ENCODE measurements at regions not wholly inside any gene's neighbourhood (a gene's known extent, or its start where the extent isn't known, plus 50 kb on each side); places are given as distances from the start of the nearest gene placed in this dataset.

DNA sequence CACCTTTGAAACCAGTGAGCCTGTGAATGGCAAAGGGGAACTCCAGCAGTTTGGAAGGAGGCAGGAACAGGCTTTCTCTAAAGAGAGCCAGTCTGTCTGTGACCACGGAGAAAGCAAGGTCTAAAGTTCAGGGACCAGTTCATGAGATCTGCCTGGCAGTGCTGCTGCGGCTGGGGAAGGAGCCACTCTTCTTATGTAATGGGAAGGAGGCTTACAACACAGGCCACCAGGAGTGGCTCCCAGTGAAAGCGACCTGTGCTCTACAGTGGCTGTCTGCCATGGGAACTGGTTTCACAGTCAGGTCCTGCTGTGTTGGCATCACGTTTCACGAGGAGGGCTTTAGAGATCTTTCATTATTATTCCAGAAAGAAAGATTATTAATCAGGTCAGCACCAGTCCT is 291.9 kb upstream of the PRDM1 start:
- Histone ChIP-seq H3K36me3 (no peaks in the 10 kb centered on the region), H3K4me1 (peaks cover 0 to 26% (median 6%) of the 10 kb centered on the region in 4 donors), H3K27ac (peak overlapping the region in 1 of 4 donors; percentile 9), H3K27me3 (no peaks in the 10 kb centered on the region), H3K4me3 (no peak overlapping the region), H3K9me3 (no peaks in the 10 kb centered on the region)
- 43 to 44% methylated on average over 5 of the region's 5 CpGs for WGBS, 2 donors
- TF ChIP-seq EP300 (IDR thresholded peaks at IDR 0.05): peak in 1 of 2 donors; percentile 85
- TF ChIP-seq, protein P1, sequence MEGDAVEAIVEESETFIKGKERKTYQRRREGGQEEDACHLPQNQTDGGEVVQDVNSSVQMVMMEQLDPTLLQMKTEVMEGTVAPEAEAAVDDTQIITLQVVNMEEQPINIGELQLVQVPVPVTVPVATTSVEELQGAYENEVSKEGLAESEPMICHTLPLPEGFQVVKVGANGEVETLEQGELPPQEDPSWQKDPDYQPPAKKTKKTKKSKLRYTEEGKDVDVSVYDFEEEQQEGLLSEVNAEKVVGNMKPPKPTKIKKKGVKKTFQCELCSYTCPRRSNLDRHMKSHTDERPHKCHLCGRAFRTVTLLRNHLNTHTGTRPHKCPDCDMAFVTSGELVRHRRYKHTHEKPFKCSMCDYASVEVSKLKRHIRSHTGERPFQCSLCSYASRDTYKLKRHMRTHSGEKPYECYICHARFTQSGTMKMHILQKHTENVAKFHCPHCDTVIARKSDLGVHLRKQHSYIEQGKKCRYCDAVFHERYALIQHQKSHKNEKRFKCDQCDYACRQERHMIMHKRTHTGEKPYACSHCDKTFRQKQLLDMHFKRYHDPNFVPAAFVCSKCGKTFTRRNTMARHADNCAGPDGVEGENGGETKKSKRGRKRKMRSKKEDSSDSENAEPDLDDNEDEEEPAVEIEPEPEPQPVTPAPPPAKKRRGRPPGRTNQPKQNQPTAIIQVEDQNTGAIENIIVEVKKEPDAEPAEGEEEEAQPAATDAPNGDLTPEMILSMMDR (IDR thresholded peaks at IDR 0.05): no peak
- TF ChIP-seq POLR2A (IDR thresholded peaks at IDR 0.05): no peak
- DNase-seq (ENCODE audit: low spot score in 2 of 2): peak; percentile 53 to 72

DNA sequence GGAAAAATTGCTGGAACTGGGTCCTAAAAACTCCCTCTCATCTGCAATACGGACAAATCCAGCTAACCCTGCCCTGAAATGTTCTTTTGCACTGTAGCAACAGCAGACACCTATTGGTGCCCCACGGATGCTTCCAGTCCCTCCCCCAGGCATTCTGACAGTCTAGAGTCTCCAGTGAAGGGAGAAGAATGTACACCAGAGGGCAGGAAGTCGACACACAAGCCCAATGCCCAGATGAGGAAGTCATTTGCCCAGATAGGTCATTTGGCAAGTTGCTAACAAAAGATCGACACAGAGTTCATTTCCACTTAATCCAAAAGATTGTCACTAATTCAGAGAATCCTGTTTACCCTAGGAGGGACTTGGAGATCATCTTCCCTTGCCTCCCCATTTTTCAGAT is 293.0 kb upstream of the PRDM1 start:
- no peak for DNase-seq (ENCODE audit: low spot score in 2 of 2)
- Histone ChIP-seq H3K4me1 (peaks cover 0 to 15% (median 3%) of the 10 kb centered on the region in 4 donors), H3K27me3 (no peaks in the 10 kb centered on the region), H3K27ac (no peak overlapping the region), H3K36me3 (no peaks in the 10 kb centered on the region), H3K9me3 (no peaks in the 10 kb centered on the region), H3K4me3 (no peak overlapping the region)
- peak in 1 of 2 donors; percentile 36 for TF ChIP-seq EP300 (IDR thresholded peaks at IDR 0.05)
- TF ChIP-seq, protein P1 (IDR thresholded peaks at IDR 0.05): no peak
- WGBS, 2 donors: 56 to 61% methylated on average over 4 of the region's 4 CpGs

DNA sequence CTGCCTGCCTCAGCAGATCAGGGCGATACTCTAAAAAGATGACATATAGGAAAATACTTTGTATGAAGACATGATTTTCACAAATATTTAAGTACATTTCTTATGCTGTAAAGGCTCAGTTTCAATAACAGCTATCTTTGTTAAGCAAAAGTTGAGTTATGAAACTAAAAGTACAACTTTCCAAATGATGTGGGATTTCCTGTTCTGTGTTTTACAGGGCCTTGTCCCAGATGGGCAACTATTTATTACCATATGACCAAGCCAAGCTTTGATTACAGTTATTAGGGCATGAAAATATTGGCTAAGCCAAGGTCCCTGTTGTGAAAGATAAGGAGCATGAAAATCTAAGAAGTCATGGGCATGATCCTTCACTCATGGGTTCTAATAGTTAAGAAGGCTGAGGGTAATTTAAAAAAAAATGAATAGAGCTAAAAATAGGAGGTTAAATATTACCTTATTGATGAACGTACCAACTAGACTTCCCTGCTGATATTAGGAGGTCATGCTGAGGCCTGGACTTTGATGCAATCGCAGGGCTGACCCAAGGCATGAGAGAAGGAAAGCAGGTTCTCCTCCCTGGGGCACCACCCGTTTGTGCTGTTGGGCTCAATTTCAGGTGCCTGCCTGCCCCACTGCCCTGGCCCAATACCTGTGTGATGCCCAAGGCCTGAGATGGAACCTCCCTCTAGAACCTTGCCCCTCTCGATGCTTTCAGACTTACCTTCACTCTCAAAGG is 294.4 kb upstream of the PRDM1 start:
- Histone ChIP-seq H3K4me3 (no peak overlapping the region), H3K27me3 (no peaks in the 10 kb centered on the region), H3K9me3 (no peaks in the 10 kb centered on the region), H3K4me1 (peaks cover 0 to 8% (median 0%) of the 10 kb centered on the region in 4 donors), H3K27ac (no peak overlapping the region), H3K36me3 (no peaks in the 10 kb centered on the region)
- TF ChIP-seq POLR2A (IDR thresholded peaks at IDR 0.05) (no peak), EP300 (IDR thresholded peaks at IDR 0.05) (peak in 1 of 2 donors; percentile 42)
- DNase-seq (ENCODE audit: low spot score in 2 of 2): no peak
- 67 to 69% methylated on average over 5 of the region's 5 CpGs for WGBS, 2 donors

DNA sequence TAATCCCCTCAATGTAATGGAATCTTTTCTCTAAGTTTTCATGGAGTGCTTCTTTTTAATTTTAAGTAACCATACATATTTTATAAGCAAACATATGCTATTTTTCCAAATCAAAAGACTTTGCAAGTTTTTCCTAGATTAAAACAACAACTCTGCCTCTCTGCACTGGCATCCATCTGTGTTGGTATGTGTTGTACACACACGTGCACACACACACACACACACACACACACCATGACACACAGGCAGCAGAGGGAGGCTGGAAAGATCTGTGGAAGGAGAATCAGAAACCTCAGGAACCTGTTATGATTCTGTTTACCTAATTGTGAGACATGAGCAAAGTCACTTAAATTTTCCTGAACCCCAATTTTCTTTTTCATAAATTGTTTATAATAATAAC is 295.0 kb upstream of the PRDM1 start:
- Histone ChIP-seq H3K4me1 (peaks cover 0 to 8% (median 0%) of the 10 kb centered on the region in 4 donors), H3K36me3 (no peaks in the 10 kb centered on the region), H3K27me3 (no peaks in the 10 kb centered on the region), H3K27ac (no peak overlapping the region), H3K4me3 (no peak overlapping the region), H3K9me3 (no peaks in the 10 kb centered on the region)
- WGBS, 2 donors: 77 to 89% methylated on average over 1 of the region's 1 CpG
- no peak for TF ChIP-seq POLR2A (IDR thresholded peaks at IDR 0.05)
- TF ChIP-seq, protein P1 (IDR thresholded peaks at IDR 0.05): no peak
- TF ChIP-seq EP300 (IDR thresholded peaks at IDR 0.05): no peak
- DNase-seq (ENCODE audit: low spot score in 2 of 2): no peak

DNA sequence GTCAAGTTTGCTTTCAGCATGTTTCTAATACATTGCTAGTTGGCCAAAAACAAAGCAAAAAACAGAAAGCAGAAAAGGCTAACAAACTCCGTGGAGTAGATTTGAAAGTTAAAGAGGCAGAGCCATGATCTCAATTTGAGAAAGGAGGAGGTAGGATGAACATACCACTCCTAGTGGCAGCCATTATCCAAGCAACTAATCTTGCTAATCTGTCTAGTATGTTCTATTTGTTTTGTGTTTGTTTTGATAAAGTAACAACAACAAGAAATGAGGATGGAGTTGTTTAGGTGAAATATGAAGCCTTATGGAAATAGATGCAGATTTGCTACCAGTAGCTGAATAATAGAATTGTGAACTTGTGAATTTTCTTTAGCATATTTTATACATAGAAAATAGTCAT is 295.5 kb upstream of the PRDM1 start:
- no peak for DNase-seq (ENCODE audit: low spot score in 2 of 2)
- H3K4me3 ChIP-seq: no peak overlapping the region
- WGBS, 2 donors: 23 to 28% methylated on average over 1 of the region's 1 CpG
- H3K27me3 ChIP-seq: no peaks in the 10 kb centered on the region
- H3K36me3 ChIP-seq: no peaks in the 10 kb centered on the region
- TF ChIP-seq EP300 (IDR thresholded peaks at IDR 0.05) (no peak), POLR2A (IDR thresholded peaks at IDR 0.05) (no peak)
- TF ChIP-seq, protein P1 (IDR thresholded peaks at IDR 0.05): no peak
- peaks cover 0 to 8% (median 0%) of the 10 kb centered on the region in 4 donors for H3K4me1 ChIP-seq
- no peak overlapping the region for H3K27ac ChIP-seq
- H3K9me3 ChIP-seq: no peaks in the 10 kb centered on the region
